Mucosa of descending colon (tissue), 3 donors: ENCODE measurements at regions not wholly inside any gene's neighbourhood (a gene's known extent, or its start where the extent isn't known, plus 50 kb on each side); places are given as distances from the start of the nearest gene placed in this dataset.

Experiments used
- ATAC-seq: fragments of 200-7000 bp; cut with Tn5 transposase; one replicate; pipeline ENCODE4 v1.9.1; 2020; ENCODE audit warnings: mild to moderate bottlenecking, moderate library complexity
- DNase-seq, 3 donors: peaks; one replicate each; pipeline ENCODE4 v3.0.0-alpha.2; 2020
- H3K36me3 ChIP-seq: fragments of 200-600 bp; one replicate; pipeline ENCODE4 v1.8.0; 2021; ENCODE audit warnings: low read depth, mild to moderate bottlenecking
- H3K4me1 ChIP-seq: fragments of 200-600 bp; one replicate; pipeline ENCODE4 v1.8.0; 2021; ENCODE audit warnings: low read depth, mild to moderate bottlenecking
- H3K4me3 ChIP-seq: fragments of 200-600 bp; one replicate; pipeline ENCODE4 v1.8.0; 2021; ENCODE audit warnings: mild to moderate bottlenecking
- H3K9me3 ChIP-seq: fragments of 200-600 bp; one replicate; pipeline ENCODE4 v1.8.0; 2021; ENCODE audit warnings: mild to moderate bottlenecking
- intact Hi-C, 2 donors: fragments of 100-400 bp; cut with DNase I in 1 of 2; cut with micrococcal nuclease in 1 of 2; formaldehyde crosslinking; loops; one replicate each; pipeline versions ENCODE4 v1.11.0 to v1.11.1; 2022; cut with DNase I, micrococcal nuclease
- TF ChIP-seq, protein P1 (sequence below): fragments of 200-600 bp; IDR thresholded peaks from one replicate; pipeline ENCODE4 v1.8.0; 2022; ENCODE audit warnings: antibody characterized with exemption, mild to moderate bottlenecking
- donor health status: DM: no; HTN: no; CAD: no; lungs with moderate emphysema.
- donor health status: DM: no; HTN: no; CAD: no.
- donor health status: DM: no; HTN: yes; CAD: no.

DNA sequence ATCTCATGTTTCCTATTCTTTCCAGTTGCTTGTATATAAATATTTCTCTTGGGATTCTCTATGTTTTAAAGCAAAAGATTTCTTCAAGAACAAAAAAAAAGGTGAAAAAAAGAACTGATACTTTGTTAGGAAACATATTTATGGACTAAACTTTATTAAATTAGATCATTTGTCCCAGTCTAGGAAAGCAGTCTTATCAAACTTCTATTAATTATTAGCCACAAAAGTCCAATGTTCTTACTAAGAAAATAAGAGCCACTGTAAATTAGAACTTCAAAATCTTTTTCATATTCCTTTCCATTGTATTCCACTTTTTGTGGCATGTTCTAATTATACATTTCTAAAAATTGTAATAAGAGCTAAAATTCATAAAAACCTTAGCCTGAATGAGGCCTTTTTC lies 175.2 kb downstream of the TYW3 start:
- H3K4me3 ChIP-seq: no peak overlapping the region
- peaks cover 5% of the 10 kb centered on the region for H3K9me3 ChIP-seq
- ATAC-seq: no peak
- no peak for DNase-seq
- TF ChIP-seq, protein P1, sequence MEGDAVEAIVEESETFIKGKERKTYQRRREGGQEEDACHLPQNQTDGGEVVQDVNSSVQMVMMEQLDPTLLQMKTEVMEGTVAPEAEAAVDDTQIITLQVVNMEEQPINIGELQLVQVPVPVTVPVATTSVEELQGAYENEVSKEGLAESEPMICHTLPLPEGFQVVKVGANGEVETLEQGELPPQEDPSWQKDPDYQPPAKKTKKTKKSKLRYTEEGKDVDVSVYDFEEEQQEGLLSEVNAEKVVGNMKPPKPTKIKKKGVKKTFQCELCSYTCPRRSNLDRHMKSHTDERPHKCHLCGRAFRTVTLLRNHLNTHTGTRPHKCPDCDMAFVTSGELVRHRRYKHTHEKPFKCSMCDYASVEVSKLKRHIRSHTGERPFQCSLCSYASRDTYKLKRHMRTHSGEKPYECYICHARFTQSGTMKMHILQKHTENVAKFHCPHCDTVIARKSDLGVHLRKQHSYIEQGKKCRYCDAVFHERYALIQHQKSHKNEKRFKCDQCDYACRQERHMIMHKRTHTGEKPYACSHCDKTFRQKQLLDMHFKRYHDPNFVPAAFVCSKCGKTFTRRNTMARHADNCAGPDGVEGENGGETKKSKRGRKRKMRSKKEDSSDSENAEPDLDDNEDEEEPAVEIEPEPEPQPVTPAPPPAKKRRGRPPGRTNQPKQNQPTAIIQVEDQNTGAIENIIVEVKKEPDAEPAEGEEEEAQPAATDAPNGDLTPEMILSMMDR: no peak
- no peaks in the 10 kb centered on the region for H3K36me3 ChIP-seq
- H3K4me1 ChIP-seq: no peaks in the 10 kb centered on the region
- intact Hi-C loops: no loop called here

DNA sequence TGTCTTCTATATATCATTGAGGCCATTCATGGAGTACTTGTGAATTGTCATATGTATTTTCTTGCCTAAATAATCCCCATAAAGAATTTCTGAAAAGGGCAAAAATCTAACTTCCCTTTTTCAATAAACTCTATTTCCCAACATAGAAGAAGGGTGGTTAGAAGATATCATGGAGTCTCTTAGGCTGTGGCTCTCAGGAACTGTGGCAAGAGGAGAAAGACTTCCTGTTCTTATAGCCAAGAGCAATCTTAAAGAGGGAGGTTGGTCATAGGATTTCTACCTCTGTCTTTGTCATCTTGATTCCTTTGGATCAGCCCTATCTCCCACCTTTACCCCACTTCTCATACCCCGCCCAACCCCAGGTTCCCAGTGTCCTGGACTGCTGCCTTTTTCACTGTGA lies 175.8 kb downstream of the TYW3 start:
- peaks cover 9% of the 10 kb centered on the region for H3K9me3 ChIP-seq
- intact Hi-C loops: no loop called here
- TF ChIP-seq, protein P1: no peak
- DNase-seq (no peak), ATAC-seq (no peak)
- H3K36me3 ChIP-seq: no peaks in the 10 kb centered on the region
- no peak overlapping the region for H3K4me3 ChIP-seq
- H3K4me1 ChIP-seq: no peaks in the 10 kb centered on the region

DNA sequence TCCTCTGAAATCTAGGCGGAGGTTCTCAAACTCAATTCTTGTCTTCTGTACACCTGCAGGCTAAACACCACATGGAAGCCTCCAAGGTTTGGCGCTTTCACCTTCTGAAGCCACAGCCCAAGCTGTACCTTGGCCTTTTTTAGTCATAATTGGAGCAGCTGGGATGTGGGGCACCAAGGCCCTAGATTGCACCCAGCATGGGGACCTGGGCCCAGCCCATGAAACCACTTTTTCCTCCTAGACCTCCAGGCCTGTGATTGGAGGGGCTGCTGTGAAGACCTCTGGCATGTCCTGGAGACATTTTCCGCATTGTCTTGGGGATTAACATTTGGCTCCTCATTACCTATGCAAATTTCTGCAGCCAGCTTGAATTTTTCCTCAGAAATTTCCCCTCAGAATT lies 181.0 kb downstream of the TYW3 start:
- Histone ChIP-seq H3K36me3 (no peaks in the 10 kb centered on the region), H3K9me3 (peaks cover 24% of the 10 kb centered on the region), H3K4me1 (no peaks in the 10 kb centered on the region), H3K4me3 (no peak overlapping the region)
- intact Hi-C loops: no loop called here
- DNase-seq: no peak
- TF ChIP-seq, protein P1: no peak
- no peak for ATAC-seq

DNA sequence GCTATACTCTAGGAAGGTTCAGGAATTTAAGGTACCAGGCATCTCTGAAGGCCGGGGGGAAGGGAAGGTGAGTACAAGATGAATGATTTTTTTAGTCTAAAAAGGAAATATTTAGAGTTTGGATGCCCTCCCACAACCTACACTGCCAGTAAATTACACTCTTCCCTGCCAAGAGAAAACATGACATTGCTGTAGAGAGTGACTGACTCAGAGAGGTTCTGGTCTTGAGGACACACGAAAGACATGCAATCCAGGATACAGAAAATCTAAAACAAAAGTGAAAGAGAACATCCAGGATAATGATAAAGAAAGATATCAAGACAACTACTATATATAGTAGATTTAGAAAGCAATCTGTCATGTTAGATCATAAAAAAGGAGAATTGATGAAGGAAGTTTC lies 200.5 kb downstream of the TYW3 start:
- DNase-seq (no peak), ATAC-seq (no peak)
- Histone ChIP-seq H3K36me3 (no peaks in the 10 kb centered on the region), H3K4me1 (no peaks in the 10 kb centered on the region), H3K9me3 (peaks cover 4% of the 10 kb centered on the region), H3K4me3 (no peak overlapping the region)
- TF ChIP-seq, protein P1: no peak
- intact Hi-C loops: no loop called here

DNA sequence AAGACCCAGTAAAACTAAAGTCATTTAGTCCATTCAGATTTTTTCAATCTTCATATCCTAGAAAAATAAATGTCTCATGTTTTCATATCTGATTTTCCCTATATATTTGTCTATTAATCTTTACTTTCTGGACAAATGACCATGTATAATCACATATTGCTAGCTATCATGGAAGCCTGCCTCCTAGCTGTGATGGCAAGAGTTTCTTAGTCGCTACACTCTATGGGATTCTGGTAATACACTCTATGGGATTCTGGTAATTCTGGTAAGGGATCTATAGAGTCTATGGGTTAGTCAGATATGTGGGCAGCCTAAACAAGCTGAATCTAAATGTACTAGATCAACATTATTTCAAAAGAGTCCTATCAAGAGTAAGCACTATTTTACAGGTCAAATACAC lies 198.7 kb upstream of the LHX8 start:
- TF ChIP-seq, protein P1: no peak
- Histone ChIP-seq H3K9me3 (no peaks in the 10 kb centered on the region), H3K36me3 (no peaks in the 10 kb centered on the region), H3K4me3 (no peak overlapping the region), H3K4me1 (no peaks in the 10 kb centered on the region)
- DNase-seq (no peak), ATAC-seq (no peak)
- intact Hi-C loops: no loop called here

DNA sequence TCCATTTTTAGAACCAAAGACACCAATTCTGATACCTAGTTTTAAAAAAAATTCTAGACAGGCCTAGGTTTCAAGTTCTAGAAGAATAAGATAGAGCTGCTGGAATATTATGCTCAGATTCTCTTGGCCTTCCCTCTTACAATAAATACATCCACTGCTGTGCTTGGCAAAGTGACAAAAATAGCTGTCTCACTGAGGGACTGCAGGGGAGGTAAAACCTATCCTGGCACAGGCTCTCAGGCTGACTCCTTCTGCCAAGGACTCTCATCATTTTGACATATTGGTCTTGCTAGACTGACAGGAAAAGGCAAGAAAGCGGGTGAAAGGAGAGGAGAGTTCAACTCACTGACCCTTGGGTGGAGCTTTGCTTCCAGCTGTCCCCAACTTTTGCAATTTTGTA lies 197.0 kb upstream of the LHX8 start:
- TF ChIP-seq, protein P1: no peak
- intact Hi-C loops: no loop called here
- Histone ChIP-seq H3K4me1 (no peaks in the 10 kb centered on the region), H3K9me3 (peaks cover 5% of the 10 kb centered on the region), H3K36me3 (no peaks in the 10 kb centered on the region), H3K4me3 (no peak overlapping the region)
- ATAC-seq: no peak
- no peak for DNase-seq
